Duodenal mucosa (tissue), 2 donors: ENCODE measurements at regions not wholly inside any gene's neighbourhood (a gene's known extent, or its start where the extent isn't known, plus 50 kb on each side); places are given as distances from the start of the nearest gene placed in this dataset.

Experiments used
- H3K27ac ChIP-seq: one replicate; pipeline ENCODE4 v1.7.0; 2013; ENCODE audit warnings: low read depth, low read length
- H3K27me3 ChIP-seq, 2 donors: one replicate each; pipeline ENCODE4 v1.7.0; 2013; ENCODE audit warnings: low read length in 2 of 2, control low read depth in 1 of 2; ENCODE audit not compliant: insufficient read depth in 2 of 2, control insufficient read depth in 1 of 2
- H3K36me3 ChIP-seq, 2 donors: one replicate each; pipeline ENCODE4 v1.7.0; 2013; ENCODE audit warnings: low read length in 2 of 2, control low read depth in 1 of 2; ENCODE audit not compliant: insufficient read depth in 2 of 2, control insufficient read depth in 1 of 2
- H3K4me1 ChIP-seq, 2 donors: one replicate each; pipeline ENCODE4 v1.7.0; 2013; ENCODE audit warnings: low read length in 2 of 2, control low read depth in 1 of 2; ENCODE audit not compliant: insufficient read depth in 2 of 2, control insufficient read depth in 1 of 2
- H3K4me3 ChIP-seq, 2 donors: one replicate each; pipeline ENCODE4 v1.7.0; 2013; ENCODE audit warnings: low read length in 2 of 2, low read depth in 1 of 2
- H3K9ac ChIP-seq, 2 donors: one replicate each; pipeline ENCODE4 v1.7.0; 2013; ENCODE audit warnings: low read length in 2 of 2, low read depth in 1 of 2
- H3K9me3 ChIP-seq, 2 donors: one replicate each; pipeline ENCODE4 v1.7.0; 2013; ENCODE audit warnings: low read length in 2 of 2, control low read depth in 1 of 2; ENCODE audit not compliant: control insufficient read depth in 1 of 2

DNA sequence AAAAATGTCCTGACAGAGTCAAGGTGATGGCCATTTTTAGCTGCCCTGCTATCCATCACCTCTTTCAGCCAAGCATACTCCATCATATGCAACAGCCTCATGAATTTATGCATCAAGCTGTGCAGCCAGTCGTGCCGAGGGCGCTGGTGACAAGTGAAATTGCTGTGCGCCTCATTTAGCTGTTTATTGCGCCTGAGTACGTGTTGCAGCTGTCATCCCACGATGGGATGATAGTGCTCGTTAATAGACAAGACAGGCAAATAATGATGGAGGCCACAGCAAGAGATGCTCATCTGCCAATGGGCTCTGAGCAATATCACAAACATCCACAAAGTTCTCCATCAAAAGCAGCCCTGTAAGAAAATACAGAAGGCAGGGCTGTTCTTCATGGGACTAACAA lies 562.3 kb upstream of the POU3F2 start:
- Histone ChIP-seq H3K9me3 (no peaks in the 10 kb centered on the region), H3K36me3 (no peaks in the 10 kb centered on the region), H3K27ac (no peak overlapping the region), H3K4me3 (no peak overlapping the region), H3K4me1 (no peaks in the 10 kb centered on the region), H3K9ac (no peak overlapping the region), H3K27me3 (no peaks in the 10 kb centered on the region)

DNA sequence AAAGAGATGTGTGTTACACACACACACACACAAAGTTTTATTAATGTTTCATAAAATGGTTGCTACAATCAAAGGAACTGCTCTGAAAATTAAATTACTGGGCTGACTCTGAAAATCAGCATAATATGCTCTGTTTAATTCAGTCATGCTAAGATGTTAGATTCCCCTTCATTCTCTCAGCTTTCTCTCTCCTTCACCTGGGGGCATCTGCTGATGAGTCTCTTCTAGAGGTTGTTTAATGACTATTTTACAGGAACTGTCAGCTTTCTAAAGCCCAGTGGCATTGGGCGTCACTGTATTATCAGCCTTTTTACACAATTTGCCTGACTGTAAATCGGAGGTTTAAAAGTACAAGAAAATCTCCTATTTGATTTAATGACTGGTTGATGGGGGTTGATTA lies 559.7 kb upstream of the POU3F2 start:
- H3K4me1 ChIP-seq, result no peaks in the 10 kb centered on the region
- no peaks in the 10 kb centered on the region for H3K9me3 ChIP-seq
- no peak overlapping the region for H3K4me3 ChIP-seq
- no peaks in the 10 kb centered on the region for H3K27me3 ChIP-seq
- no peak overlapping the region for H3K9ac ChIP-seq
- H3K27ac ChIP-seq, result no peak overlapping the region
- H3K36me3 ChIP-seq, result no peaks in the 10 kb centered on the region

DNA sequence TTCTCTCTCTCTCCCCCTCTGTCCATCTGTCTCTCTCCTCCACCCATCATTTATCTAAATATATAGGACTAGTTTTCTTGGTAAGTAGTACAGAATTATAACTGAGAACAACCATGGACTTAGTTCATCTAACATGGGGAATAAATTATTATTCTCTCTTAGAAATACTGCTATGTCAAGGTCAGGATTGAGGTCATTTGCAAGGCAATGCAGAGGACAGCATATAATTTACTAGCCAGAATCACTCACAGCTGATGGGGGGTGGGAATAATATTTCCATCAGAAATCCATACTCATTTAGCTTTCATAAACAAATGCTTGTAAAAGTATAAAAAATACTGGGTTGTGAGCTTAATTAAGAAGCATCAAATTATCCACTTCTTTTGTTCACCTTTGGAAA lies 553.9 kb upstream of the POU3F2 start:
- Histone ChIP-seq H3K27me3 (no peaks in the 10 kb centered on the region), H3K4me3 (no peak overlapping the region), H3K27ac (no peak overlapping the region), H3K4me1 (no peaks in the 10 kb centered on the region), H3K9ac (no peak overlapping the region), H3K9me3 (no peaks in the 10 kb centered on the region), H3K36me3 (no peaks in the 10 kb centered on the region)

DNA sequence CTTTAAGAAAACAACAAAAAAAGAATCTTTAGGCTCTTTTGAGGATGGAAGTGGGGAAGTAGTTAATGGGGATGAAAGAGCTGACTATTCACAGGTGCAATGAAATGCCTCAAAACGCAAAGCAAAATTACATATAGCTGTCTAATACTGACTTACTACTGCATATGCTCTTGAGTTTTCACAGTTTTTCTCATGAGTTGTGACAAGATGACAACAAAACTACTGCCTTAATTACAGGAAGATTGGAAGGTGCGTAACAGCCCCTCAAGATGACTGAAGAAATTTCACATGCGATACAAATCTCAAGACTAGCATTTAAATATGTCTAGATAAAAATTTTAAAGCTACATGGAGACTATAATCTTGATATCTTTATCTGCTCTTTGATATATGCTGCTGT lies 547.8 kb upstream of the POU3F2 start:
- no peak overlapping the region for H3K27ac ChIP-seq

DNA sequence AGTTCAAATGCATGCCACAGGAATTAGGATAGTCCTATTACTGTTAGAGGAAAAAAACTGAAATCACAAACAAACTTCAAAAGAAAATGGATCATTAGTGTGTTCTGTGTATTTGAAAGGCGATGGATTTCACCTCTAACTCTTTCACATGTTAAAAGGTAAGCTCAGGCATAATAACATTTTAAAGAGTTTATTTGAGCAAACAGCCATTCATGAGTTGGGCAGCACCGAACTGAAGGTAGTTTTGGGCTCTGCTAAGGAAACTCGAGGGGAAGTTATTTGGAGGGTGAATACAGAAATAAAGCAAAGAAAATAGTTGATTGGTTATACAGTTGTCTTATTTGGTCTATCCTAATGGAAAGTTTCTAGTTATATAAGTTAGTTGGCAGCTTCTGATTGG lies 546.5 kb upstream of the POU3F2 start:
- no peaks in the 10 kb centered on the region for H3K36me3 ChIP-seq

More for the DNA sequence above, 547.8 kb upstream of the POU3F2 start:
- H3K36me3 ChIP-seq, result no peaks in the 10 kb centered on the region
- H3K9ac ChIP-seq, result no peak overlapping the region
- no peaks in the 10 kb centered on the region for H3K4me1 ChIP-seq
- H3K27me3 ChIP-seq, result no peaks in the 10 kb centered on the region
- H3K4me3 ChIP-seq, result no peak overlapping the region
- H3K9me3 ChIP-seq, result no peaks in the 10 kb centered on the region

DNA sequence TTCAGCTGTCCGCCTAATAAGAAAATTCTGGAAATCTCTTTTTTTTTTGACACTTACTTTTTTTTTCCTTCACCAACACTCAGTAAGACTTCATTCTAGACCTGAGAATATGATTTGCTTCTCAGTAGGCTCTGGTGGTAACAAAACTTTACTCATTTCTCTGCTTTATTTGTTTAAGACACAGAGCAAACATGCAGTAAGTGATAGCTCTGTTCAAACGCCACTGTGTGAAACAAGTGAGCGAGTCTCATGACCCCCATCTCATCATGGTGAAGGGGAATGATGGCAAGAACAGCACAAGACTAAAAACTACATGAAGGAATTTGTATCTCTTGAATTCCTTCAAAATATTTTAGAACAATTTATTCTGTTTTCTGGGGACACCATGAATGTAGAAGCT lies 541.6 kb upstream of the POU3F2 start:
- Histone ChIP-seq H3K4me3 (no peak overlapping the region), H3K4me1 (no peaks in the 10 kb centered on the region), H3K27ac (no peak overlapping the region), H3K9me3 (no peaks in the 10 kb centered on the region), H3K27me3 (no peaks in the 10 kb centered on the region), H3K36me3 (no peaks in the 10 kb centered on the region), H3K9ac (no peak overlapping the region)

More for the DNA sequence above, 546.5 kb upstream of the POU3F2 start:
- Histone ChIP-seq H3K27ac (no peak overlapping the region), H3K27me3 (no peaks in the 10 kb centered on the region), H3K4me3 (no peak overlapping the region), H3K9me3 (no peaks in the 10 kb centered on the region), H3K9ac (no peak overlapping the region), H3K4me1 (no peaks in the 10 kb centered on the region)

DNA sequence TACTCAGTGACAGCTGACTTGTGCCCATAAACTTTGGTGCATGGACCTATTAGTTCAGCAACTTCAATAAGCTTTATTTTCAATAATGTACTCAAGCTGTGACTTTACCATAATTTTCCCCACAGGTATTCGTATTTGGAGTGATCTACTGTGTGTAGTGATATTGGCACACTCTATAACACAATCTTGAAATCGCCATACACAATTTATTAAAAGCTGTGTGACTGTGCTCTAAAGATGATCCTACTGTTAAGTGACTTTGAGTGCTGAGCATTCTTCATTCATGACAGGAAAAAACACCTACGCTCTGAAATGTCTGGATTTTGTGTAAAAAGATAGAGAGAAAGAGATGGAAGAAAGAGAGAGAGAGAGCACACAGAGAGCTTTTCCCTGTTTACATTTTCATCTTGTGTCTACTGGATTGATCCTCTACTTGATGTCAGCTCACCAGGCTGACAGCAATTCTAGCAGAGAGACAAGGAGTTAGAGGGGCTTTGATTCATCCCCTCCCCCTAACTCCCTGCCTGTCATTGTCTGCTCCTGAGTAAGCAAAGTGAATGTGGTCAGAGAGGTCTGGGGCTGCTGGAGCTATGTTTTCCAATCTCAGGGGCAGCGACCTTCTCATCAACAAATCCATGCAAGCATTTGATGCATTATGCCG lies 538.7 kb upstream of the POU3F2 start:
- no peak overlapping the region for H3K27ac ChIP-seq
- no peaks in the 10 kb centered on the region for H3K9me3 ChIP-seq
- no peaks in the 10 kb centered on the region for H3K4me1 ChIP-seq
- H3K4me3 ChIP-seq, result no peak overlapping the region
- no peaks in the 10 kb centered on the region for H3K27me3 ChIP-seq
- H3K9ac ChIP-seq, result no peak overlapping the region
- H3K36me3 ChIP-seq, result no peaks in the 10 kb centered on the region

DNA sequence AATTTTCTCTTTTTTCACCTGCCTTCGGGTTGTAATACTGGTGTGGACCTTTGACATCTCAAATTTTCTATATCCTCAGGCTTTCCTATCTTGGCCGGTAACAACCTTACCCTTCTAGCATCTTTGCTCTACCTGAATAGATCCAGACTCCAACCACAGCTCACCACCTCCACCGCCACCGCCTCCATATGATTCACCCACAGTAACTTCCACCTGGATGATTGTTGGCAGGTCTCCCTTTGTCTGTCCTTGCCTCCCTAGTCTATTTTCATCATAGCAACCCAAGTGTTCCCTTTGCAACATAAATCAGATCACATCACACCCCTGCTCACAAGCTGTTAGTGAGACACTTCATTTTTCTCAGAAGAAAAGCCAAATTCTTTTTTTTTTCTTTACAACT lies 525.8 kb upstream of the POU3F2 start:
- Histone ChIP-seq H3K9ac (no peak overlapping the region), H3K27ac (no peak overlapping the region), H3K4me3 (no peak overlapping the region), H3K36me3 (no peaks in the 10 kb centered on the region), H3K4me1 (no peaks in the 10 kb centered on the region), H3K9me3 (no peaks in the 10 kb centered on the region), H3K27me3 (no peaks in the 10 kb centered on the region)

DNA sequence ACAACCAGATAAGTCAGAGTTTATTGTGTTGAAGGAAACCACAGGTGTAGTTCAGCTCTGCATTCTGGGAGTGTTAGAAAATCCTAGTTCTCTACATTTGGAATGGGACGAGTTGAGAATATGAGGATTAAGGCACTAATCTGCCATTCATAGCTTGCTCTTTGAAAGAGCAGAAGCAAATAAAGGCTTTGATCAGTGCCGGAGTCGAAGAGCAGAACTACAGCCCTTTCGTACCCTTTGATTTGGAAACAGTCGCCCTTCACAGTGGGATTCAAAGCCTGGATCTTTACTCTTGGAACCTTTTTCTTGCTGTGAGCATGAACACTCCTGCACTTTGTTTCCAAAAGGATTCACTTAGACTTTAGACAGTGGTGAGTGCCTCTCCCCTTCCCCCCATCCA lies 523.9 kb upstream of the POU3F2 start:
- H3K27ac ChIP-seq, result no peak overlapping the region
- no peak overlapping the region for H3K9ac ChIP-seq
- no peak overlapping the region for H3K4me3 ChIP-seq
- H3K36me3 ChIP-seq, result no peaks in the 10 kb centered on the region
- no peaks in the 10 kb centered on the region for H3K4me1 ChIP-seq
- no peaks in the 10 kb centered on the region for H3K27me3 ChIP-seq
- H3K9me3 ChIP-seq, result no peaks in the 10 kb centered on the region

DNA sequence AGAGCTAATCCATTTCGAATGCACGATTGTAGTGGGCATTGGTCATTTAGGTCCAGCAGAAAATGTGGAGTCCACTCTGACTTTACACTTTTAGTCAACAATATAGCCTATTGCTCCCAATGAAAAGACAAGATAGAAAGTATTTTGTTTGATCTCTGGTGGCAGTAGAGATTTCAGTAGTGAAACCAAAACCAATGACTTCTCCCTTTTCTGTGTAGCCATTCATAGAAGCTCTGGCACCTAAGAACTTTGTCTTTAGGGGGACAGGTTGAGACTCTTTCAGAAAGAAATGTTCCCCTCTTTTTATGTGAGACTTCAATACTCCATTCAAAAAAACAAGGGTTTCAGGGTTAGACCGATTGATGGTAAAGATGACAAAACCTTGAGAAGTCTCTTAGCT lies 510.8 kb upstream of the POU3F2 start:
- Histone ChIP-seq H3K4me3 (no peak overlapping the region), H3K36me3 (no peaks in the 10 kb centered on the region), H3K9me3 (no peaks in the 10 kb centered on the region)

DNA sequence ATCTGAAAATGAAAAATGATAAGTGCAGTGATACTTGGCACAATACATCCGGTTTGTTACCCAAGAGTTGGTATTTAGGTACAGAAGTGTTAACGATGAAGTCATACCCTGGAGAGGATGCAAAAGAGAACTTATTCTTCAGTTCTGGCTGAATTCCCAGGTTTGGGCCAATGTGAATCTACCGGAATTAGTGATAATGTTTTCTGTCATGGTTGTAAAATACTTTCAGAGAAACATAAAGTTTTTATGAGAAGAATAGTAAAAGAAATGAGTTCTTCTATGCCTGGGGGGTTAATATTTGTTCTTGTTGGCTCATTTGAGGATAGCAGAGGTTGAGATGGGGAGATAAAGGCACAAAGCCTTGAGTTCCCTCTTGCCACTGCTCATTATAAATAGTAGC lies 509.9 kb upstream of the POU3F2 start:
- H3K36me3 ChIP-seq, result no peaks in the 10 kb centered on the region
- no peak overlapping the region for H3K9ac ChIP-seq
- no peaks in the 10 kb centered on the region for H3K9me3 ChIP-seq
- H3K4me3 ChIP-seq, result no peak overlapping the region
- H3K4me1 ChIP-seq, result no peaks in the 10 kb centered on the region
- H3K27me3 ChIP-seq, result no peaks in the 10 kb centered on the region
- H3K27ac ChIP-seq, result no peak overlapping the region

More for the DNA sequence above, 510.8 kb upstream of the POU3F2 start:
- Histone ChIP-seq H3K27ac (no peak overlapping the region), H3K27me3 (no peaks in the 10 kb centered on the region), H3K4me1 (no peaks in the 10 kb centered on the region), H3K9ac (no peak overlapping the region)
